ENCODE measurements at regions not wholly inside any gene's neighbourhood (a gene's known extent, or its start where the extent isn't known, plus 50 kb on each side); places are given as distances from the start of the nearest gene placed in this dataset.
"Not testable (repeated sequence)": the region's sequence is repeated elsewhere in the genome, so short reads cannot be mapped to it uniquely, and the experiment has no call there.

- no peak for DNase-seq (ENCODE audit: low read depth in 1 of 2, low spot score in 1 of 2)
These were observed 62.0 kb downstream of the CAVIN4 start for GRCh38 chr9:100639854-100640253.

DNA sequence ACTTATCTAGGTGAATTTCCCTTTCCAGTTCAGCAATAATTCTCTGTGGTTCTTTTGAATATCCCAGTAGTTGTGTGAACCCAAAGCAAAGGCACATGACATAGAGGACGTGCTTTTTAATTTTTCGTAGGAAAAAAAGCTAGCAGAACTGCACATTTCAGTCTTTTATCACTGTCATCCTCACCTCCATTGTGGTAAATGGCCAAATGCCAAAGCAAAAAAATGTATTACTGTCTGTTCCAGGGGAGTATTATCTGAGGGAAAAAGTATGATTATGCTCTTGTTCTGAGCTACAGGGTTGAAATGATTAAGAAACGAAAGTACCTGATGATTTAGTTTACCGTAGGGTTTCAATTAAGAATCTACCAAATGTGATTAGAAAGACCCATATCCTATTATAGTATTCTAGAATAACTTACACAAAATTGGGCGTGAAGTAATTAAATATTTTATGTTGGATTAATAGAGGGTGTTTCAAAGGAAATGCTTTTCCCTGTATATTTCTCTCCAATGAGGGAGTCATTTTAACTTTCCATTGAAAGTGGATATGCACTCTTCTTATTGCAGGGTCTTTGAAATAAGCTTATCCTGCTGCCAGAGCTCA lies 62.7 kb downstream of the CAVIN4 start:
- no peak for DNase-seq (ENCODE audit: low read depth in 1 of 2, low spot score in 1 of 2)

DNA sequence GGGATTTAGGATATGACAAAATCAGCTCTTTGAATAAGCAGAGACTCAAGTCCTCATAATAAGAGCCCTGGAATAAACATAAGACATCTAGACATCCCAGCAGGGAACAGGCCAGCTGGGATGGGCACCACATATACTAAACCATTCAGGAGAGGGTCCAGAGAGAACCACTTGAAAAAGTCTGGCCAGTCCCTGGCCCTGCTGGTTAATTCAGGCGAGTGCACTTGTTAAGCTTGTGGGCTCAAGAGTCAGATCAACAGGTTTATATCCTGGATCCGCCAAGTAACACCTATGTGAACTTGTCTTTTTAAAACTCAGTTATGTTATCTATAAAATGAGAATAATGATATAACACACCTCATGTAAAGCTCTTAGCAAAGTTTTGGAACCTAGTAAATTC lies 63.3 kb downstream of the CAVIN4 start:
- DNase-seq (ENCODE audit: low read depth in 1 of 2, low spot score in 1 of 2): no peak

- DNase-seq (ENCODE audit: low read depth in 1 of 2, low spot score in 1 of 2): no peak
These were observed 75.0 kb downstream of the CAVIN4 start for GRCh38 chr9:100652850-100653249.

DNA sequence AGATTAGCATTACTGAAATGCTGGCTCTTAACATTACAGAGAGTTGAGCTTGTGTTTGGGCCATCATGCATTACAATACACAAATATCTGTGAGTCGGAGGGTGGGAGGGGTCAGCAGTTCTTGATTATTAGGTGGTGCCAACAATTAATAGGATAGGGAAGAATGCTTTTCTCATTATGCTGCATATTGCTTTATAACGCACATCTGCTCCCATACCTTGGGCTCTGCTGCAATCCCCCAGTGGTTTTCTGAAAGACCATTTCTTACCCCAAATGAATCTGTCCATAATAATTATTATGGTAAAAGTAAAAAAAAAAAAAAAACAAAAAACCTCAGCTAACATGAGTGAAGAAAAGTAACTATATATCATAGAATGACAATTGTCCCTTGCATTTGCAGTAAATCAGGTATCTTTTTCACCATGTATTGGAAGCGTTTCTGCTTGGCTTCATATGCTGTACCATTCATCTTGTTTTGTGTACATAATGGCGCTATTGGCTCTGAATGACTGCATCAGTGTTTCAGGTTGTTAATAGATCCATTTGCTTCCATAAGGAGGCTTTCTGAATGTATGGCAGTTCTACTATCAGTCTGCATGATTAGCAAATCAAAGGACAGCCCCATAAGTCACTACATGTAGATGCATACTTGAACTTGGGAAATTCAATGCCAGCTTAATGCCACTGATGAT lies 75.9 kb downstream of the CAVIN4 start:
- no peak for DNase-seq (ENCODE audit: low read depth in 1 of 2, low spot score in 1 of 2)

- DNase-seq (ENCODE audit: low read depth in 1 of 2, low spot score in 1 of 2): not testable (repeated sequence)
These were observed 79.0 kb downstream of the CAVIN4 start for GRCh38 chr9:100656851-100657250.

DNA sequence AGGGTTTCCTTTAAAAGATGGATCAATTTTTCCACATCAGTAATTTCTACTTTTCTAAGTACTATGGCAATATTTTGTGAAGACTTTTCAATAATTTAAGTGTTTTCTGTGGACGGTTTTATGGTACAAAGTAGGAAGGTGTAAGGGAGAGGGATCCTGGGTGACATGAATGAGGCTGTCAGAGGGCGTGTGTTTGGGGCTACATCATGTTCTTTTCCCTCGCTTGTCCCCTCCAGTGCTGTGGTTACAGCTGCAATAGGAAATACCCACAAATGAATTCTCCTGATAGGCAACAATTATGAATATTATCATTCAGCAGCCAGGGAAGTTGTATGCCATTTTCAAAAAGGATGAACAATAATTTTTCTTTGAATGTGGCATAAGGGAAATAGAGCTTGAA lies 83.8 kb downstream of the CAVIN4 start:
- DNase-seq (ENCODE audit: low read depth in 1 of 2, low spot score in 1 of 2): no peak

GRCh38 chr9:100662122-100662521 lies 84.2 kb downstream of the CAVIN4 start:
- no peak for DNase-seq (ENCODE audit: low read depth in 1 of 2, low spot score in 1 of 2)

DNA sequence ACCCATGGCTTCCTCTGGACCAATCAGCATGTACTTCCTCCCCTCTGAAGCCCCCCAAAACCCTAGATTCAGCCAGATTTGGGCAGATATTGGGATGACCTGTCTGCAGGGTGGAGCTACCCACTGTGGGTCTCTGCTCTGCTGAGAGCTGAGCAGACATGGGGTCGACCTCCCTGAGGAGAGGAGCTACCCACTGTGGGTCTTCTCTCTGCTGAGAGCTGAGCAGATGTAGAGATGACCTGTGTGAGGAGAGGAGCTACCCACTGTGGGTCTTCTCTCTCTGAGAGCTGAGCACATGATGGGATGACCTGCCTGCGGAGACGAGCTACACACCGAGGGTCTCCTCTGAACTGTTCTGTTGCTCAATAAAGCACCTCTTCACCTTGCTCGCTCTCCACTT lies 89.6 kb downstream of the CAVIN4 start:
- DNase-seq (ENCODE audit: low read depth in 1 of 2, low spot score in 1 of 2): no peak

GRCh38 chr9:100668024-100668423 lies 90.1 kb downstream of the CAVIN4 start:
- DNase-seq (ENCODE audit: low read depth in 1 of 2, low spot score in 1 of 2): no peak

- no peak for DNase-seq (ENCODE audit: low read depth in 1 of 2, low spot score in 1 of 2)
These were observed 92.1 kb downstream of the CAVIN4 start for GRCh38 chr9:100669968-100670367.

DNA sequence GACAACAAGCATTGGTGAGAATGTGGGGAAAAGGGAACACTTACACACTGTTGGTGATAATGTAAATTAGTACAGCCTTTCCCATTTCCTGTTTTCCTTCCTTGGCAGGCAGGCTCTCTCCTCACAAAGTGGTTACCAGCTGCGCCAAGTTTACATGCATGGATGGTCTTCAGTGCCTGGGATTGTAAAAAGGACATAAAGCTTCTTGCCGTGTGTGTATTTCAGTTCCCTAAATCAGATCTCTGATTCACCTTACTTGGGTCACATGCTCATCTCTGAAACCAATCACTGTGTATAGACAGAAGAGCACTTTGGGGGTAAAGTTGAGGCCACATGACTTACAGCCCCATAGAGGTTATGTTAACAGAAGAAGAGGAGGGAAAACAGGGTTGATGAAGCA lies 92.8 kb downstream of the CAVIN4 start:
- no peak for DNase-seq (ENCODE audit: low read depth in 1 of 2, low spot score in 1 of 2)

GRCh38 chr9:100671898-100672297 lies 94.0 kb downstream of the CAVIN4 start:
- no peak for DNase-seq (ENCODE audit: low read depth in 1 of 2, low spot score in 1 of 2)

GRCh38 chr9:100673249-100673648 lies 95.4 kb downstream of the CAVIN4 start:
- DNase-seq (ENCODE audit: low read depth in 1 of 2, low spot score in 1 of 2): no peak

DNA sequence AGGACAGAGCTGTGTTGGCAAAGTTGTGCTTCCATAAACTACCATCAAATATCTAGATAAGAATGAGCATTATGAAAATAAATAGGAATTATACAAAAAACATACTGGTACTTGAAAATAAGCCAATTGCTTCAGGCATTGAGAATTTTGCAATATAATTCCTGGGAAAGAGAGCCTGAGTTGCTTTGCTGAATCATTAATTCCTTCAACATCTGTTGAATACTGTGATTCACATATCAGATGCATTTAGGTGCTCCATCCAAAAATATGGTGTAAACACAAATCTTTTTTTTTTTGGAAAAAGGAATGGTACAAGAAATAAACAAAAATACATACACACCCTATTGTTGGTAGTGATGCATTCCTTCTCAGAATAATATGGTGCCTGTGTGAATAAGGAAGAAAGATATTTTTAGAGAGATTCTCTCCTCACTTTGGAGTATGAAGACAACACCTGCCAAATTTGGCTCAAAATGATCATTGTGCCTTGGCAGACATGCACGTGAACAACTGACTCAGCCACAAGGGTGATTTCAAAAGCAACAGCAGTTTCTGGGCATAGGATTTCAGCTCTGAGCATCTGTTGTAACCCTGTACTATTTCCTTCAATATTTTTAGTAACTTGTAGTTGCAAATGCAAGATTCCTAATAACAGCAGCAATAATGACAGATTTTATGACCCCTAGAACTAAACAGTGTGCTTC lies 96.7 kb downstream of the CAVIN4 start:
- DNase-seq (ENCODE audit: low read depth in 1 of 2, low spot score in 1 of 2): no peak

- DNase-seq (ENCODE audit: low read depth in 1 of 2, low spot score in 1 of 2): no peak
These were observed 102.0 kb downstream of the CAVIN4 start for GRCh38 chr9:100679834-100680233.

DNA sequence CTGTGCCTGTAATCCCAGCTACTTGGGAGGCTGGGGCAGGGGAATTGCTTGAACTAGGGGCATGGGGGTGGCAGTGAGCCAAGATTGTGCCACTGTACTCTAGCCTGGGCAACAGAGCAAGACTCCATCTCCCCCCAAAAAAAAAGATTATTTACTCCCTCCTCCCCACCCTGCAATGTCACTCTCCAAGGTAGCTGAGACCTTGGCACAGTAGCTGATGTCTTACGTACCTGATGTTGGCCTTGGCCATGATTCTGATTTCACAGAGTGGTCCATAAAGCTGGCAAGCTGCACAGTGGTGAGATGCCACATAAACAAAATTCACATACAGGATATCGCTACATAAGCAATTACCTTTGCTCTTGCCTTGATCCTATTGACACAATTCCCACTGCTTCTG lies 108.5 kb downstream of the CAVIN4 start:
- no peak for DNase-seq (ENCODE audit: low read depth in 1 of 2, low spot score in 1 of 2)

GRCh38 chr9:100689635-100690034 lies 111.8 kb downstream of the CAVIN4 start:
- DNase-seq (ENCODE audit: low read depth in 1 of 2, low spot score in 1 of 2): no peak

- no peak for DNase-seq (ENCODE audit: low read depth in 1 of 2, low spot score in 1 of 2)
These were observed 112.6 kb downstream of the CAVIN4 start for GRCh38 chr9:100690438-100690837.

GRCh38 chr9:100697339-100697738 lies 119.5 kb downstream of the CAVIN4 start:
- no peak for DNase-seq (ENCODE audit: low read depth in 1 of 2, low spot score in 1 of 2)

- no peak for DNase-seq (ENCODE audit: low read depth in 1 of 2, low spot score in 1 of 2)
These were observed 121.1 kb downstream of the CAVIN4 start for GRCh38 chr9:100698945-100699344.

DNA sequence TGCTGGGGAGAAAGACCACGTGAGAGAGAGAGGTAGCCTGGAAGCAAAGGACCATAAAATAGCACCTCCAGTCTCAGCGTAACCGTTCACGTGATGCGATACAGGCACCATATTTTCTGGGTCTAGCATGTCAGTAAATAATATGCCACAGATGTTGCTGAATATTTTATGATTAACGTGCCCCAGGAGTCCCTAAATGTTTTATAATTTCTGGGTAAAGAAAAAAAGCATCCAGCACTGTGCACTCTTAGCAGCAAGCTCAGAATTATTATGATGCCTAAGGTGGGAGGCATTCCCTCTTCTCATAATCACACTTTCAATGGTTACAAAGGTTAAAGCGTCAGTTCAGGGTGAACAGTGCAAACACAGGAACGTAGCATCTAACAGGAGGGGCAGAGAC lies 121.8 kb downstream of the CAVIN4 start:
- DNase-seq (ENCODE audit: low read depth in 1 of 2, low spot score in 1 of 2): no peak

Data from activated CD4-positive, alpha-beta T cell treated with anti-CD3 and anti-CD28 coated beads, Interleukin-2, amount 50 U/mL, for 24 hours (primary cell).